Neural cell (in vitro differentiated cells): ENCODE measurements at regions not wholly inside any gene's neighbourhood (a gene's known extent, or its start where the extent isn't known, plus 50 kb on each side); places are given as distances from the start of the nearest gene placed in this dataset.

ENCODE experiments used
- H2AFZ ChIP-seq: fragments of 200-600, 300-800 bp; sonication (generic), shearing (Covaris generic); 2 replicates; pipeline ENCODE4 v1.6.0; 2014; ENCODE audit warnings: low read depth, mild to moderate bottlenecking, antibody characterized with exemption, low read length, moderate library complexity
- H3F3A ChIP-seq: fragments of 200-600 bp; shearing (Covaris generic); 2 replicates; pipeline ENCODE4 v1.6.1; 2016; ENCODE audit warnings: mild to moderate bottlenecking, moderate library complexity, mixed read lengths, antibody characterized with exemption, low read length; ENCODE audit not compliant: insufficient read depth, poor library complexity, severe bottlenecking
- H3K27ac ChIP-seq: fragments of 200-600, 300-800 bp; sonication (generic), shearing (Covaris generic); 2 replicates; pipeline ENCODE4 v1.5.1; 2014; ENCODE audit warnings: mild to moderate bottlenecking, low read length, moderate library complexity
- H3K27me3 ChIP-seq: fragments of 300-800, 200-600 bp; sonication (generic), shearing (Covaris generic); 2 replicates; pipeline ENCODE4 v1.6.0; 2014; ENCODE audit warnings: mild to moderate bottlenecking, low read depth, low read length, moderate library complexity; ENCODE audit not compliant: insufficient read depth
- H3K36me3 ChIP-seq: fragments of 300-800, 200-600 bp; sonication (generic), shearing (Covaris generic); 2 replicates; pipeline ENCODE4 v1.5.1; 2014; ENCODE audit warnings: mild to moderate bottlenecking, antibody characterized with exemption, low read length, moderate library complexity; ENCODE audit not compliant: insufficient read depth
- H3K4me2 ChIP-seq: fragments of 300-800, 200-600 bp; sonication (generic), shearing (Covaris generic); 2 replicates; pipeline ENCODE4 v1.6.0; 2014; ENCODE audit warnings: mild to moderate bottlenecking, low read length
- H3K4me3 ChIP-seq: fragments of 300-800, 200-600 bp; sonication (generic), shearing (Covaris generic); 2 replicates; pipeline ENCODE4 v1.5.1; 2014; ENCODE audit warnings: mild to moderate bottlenecking, low read length, moderate library complexity
- H3K79me2 ChIP-seq: fragments of 200-600 bp; shearing (Covaris generic); replicated peaks from 2 replicates; pipeline ENCODE4 v1.6.0; 2014; ENCODE audit warnings: mild to moderate bottlenecking, low read length, moderate library complexity; ENCODE audit not compliant: insufficient read depth
- H3K9ac ChIP-seq: fragments of 300-800, 200-600 bp; sonication (generic), shearing (Covaris generic); 2 replicates; pipeline ENCODE4 v1.6.1; 2016; ENCODE audit warnings: mild to moderate bottlenecking, low read length, mixed read lengths
- H3K9me2 ChIP-seq: fragments of 200-600 bp; shearing (Covaris generic); 2 replicates; pipeline ENCODE4 v1.6.1; 2016; ENCODE audit warnings: mild to moderate bottlenecking, low read length, mixed read lengths; ENCODE audit not compliant: insufficient read depth
- H3K9me3 ChIP-seq: fragments of 200-600, 300-800 bp; sonication (generic), shearing (Covaris generic); 2 replicates; pipeline ENCODE4 v1.6.1; 2016; ENCODE audit warnings: mild to moderate bottlenecking, mixed run types, low read length, moderate library complexity, mixed read lengths
- H4K20me1 ChIP-seq: fragments of 200-600 bp; shearing (Covaris generic); 2 replicates; pipeline ENCODE4 v1.6.1; 2016; ENCODE audit warnings: mild to moderate bottlenecking, mixed run types; ENCODE audit not compliant: insufficient read depth
- CTCF ChIP-seq: fragments of 450-650 bp; IDR thresholded peaks from 2 replicates; pipeline ENCODE4 v1.5.1; 2014; ENCODE audit warnings: antibody characterized with exemption, mild to moderate bottlenecking, moderate library complexity; ENCODE audit not compliant: poor library complexity, severe bottlenecking
- EP300 ChIP-seq: fragments of 450-650 bp; conservative IDR thresholded peaks from 2 replicates; pipeline ENCODE4 v1.6.1; 2014; ENCODE audit warnings: antibody characterized with exemption, mild to moderate bottlenecking, moderate library complexity; ENCODE audit not compliant: poor library complexity, severe bottlenecking
- EZH2 ChIP-seq: fragments of 200-600, 300-800 bp; shearing (Covaris generic), sonication (generic); IDR thresholded peaks from 2 replicates; pipeline ENCODE4 v1.6.1; 2014; ENCODE audit warnings: antibody characterized with exemption, low read length, borderline replicate concordance, mild to moderate bottlenecking; ENCODE audit not compliant: insufficient read depth, poor library complexity, severe bottlenecking
- MXI1 ChIP-seq: fragments of 450-650 bp; conservative IDR thresholded peaks from 2 replicates; pipeline ENCODE4 v1.6.1; 2014; ENCODE audit warnings: antibody characterized with exemption, mild to moderate bottlenecking; ENCODE audit not compliant: poor library complexity, severe bottlenecking
- POLR2AphosphoS5 ChIP-seq: IDR thresholded peaks from 2 replicates; pipeline ENCODE4 v1.6.1; 2012
- RAD21 ChIP-seq: fragments of 450-650 bp; conservative IDR thresholded peaks from 2 replicates; pipeline ENCODE4 v1.6.1; 2014; ENCODE audit warnings: antibody characterized with exemption, mild to moderate bottlenecking, moderate library complexity
- REST ChIP-seq: IDR thresholded peaks from 2 replicates; pipeline ENCODE4 v1.6.1; 2012; ENCODE audit warnings: borderline replicate concordance
- SMC3 ChIP-seq: fragments of 450-650 bp; conservative IDR thresholded peaks from 2 replicates; pipeline ENCODE4 v1.6.1; 2014; ENCODE audit warnings: antibody characterized with exemption, mild to moderate bottlenecking, moderate library complexity; ENCODE audit not compliant: poor library complexity
- TAF1 ChIP-seq: IDR thresholded peaks from 2 replicates; pipeline ENCODE4 v1.6.1; 2012; ENCODE audit warnings: low read depth

- peak overlapping the region; percentile 91 for H3K27ac ChIP-seq
- H3K4me2 ChIP-seq = peak overlapping the region; percentile 31
- no peaks in the 10 kb centered on the region for H3K36me3 ChIP-seq
- H3K79me2 ChIP-seq = no peaks in the 10 kb centered on the region
- H3K4me3 ChIP-seq = peak overlapping the region; percentile 39
- H3F3A ChIP-seq = no peaks in the 10 kb centered on the region
- no peaks in the 10 kb centered on the region for H3K27me3 ChIP-seq
- no peaks in the 10 kb centered on the region for H3K9me2 ChIP-seq
- H3K9ac ChIP-seq = peak overlapping the region; percentile 62
- H4K20me1 ChIP-seq = no peaks in the 10 kb centered on the region
- no peak overlapping the region for H2AFZ ChIP-seq
- H3K9me3 ChIP-seq = no peaks in the 10 kb centered on the region
- TF ChIP-seq TAF1 (no peak), SMC3 (no peak), EZH2 (no peak), REST (peak; percentile 61), RAD21 (peak; percentile 18), POLR2AphosphoS5 (peak; percentile 63), CTCF (no peak), EP300 (peak; percentile 79), MXI1 (no peak)
Measured at GRCh38 chr19:30309905-30310601, 62.1 kb upstream of the ZNF536 start.

- Histone ChIP-seq H3K9me2 (no peaks in the 10 kb centered on the region), H3K4me2 (peak overlapping the region; percentile 31), H2AFZ (no peak overlapping the region), H3K9me3 (peaks cover 2% of the 10 kb centered on the region), H3K79me2 (no peaks in the 10 kb centered on the region), H3K27ac (peak overlapping the region; percentile 91), H3K27me3 (no peaks in the 10 kb centered on the region), H3K36me3 (no peaks in the 10 kb centered on the region), H3F3A (no peaks in the 10 kb centered on the region), H3K9ac (peak overlapping the region; percentile 62), H4K20me1 (no peaks in the 10 kb centered on the region), H3K4me3 (peak overlapping the region; percentile 39)
- TF ChIP-seq EP300 = peak; percentile 12
- no peak for TF ChIP-seq SMC3
- TF ChIP-seq MXI1 = no peak
- no peak for TF ChIP-seq CTCF
Measured at GRCh38 chr19:30310602-30311263, 61.5 kb upstream of the ZNF536 start.
